ENCODE measurements at regions not wholly inside any gene's neighbourhood (a gene's known extent, or its start where the extent isn't known, plus 50 kb on each side); places are given as distances from the start of the nearest gene placed in this dataset.
A peak's percentile ranks its signal among the peaks of the same experiment; 100 is the strongest.

DNA sequence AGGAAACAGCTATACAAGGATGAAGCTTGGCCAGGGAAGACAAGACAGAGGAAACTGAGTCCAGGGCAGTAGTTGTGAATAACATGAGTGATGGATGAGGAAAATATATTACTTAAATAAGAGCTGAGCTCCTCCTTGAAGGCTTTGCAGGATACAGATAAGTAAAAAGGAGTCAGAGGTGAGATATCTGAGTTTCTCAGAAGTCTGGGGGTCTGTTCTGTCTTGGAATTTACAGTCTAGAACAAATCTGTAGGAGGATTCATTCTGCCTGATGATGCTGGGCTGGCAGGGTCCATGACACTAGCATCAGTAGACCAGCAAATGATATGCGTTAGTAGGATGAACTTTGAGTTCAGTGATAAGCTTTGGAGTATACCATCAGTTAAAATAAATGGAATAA is 266.1 kb upstream of the POGK start:
- Histone ChIP-seq H3K4me3 (ENCODE audit: low read depth, low read length) (no peak overlapping the region), H2BK12ac (ENCODE audit: low read length) (no peak overlapping the region), H2BK120ac (ENCODE audit: insufficient read depth, low read length, poor library complexity) (no peak overlapping the region), H3K18ac (ENCODE audit: low read length) (no peak overlapping the region), H2AFZ (ENCODE audit: insufficient read depth, low read length, poor library complexity) (no peak overlapping the region), H2BK5ac (ENCODE audit: low read depth, low read length, poor library complexity) (no peak overlapping the region), H3K14ac (ENCODE audit: low read length) (no peak overlapping the region), H3K27ac (ENCODE audit: low read depth, low read length) (no peak overlapping the region), H4K8ac (ENCODE audit: low read depth, low read length) (no peak overlapping the region), H3K23ac (ENCODE audit: low read length) (no peak overlapping the region), H3K9me3 (ENCODE audit: insufficient read depth, low read depth, low read length) (peaks cover 2% of the 10 kb centered on the region), H3K36me3 (ENCODE audit: control insufficient read depth in 1 of 2, insufficient read depth in 2 of 2, low read length in 2 of 2) (no peaks in the 10 kb centered on the region), H3K79me2 (ENCODE audit: control insufficient read depth, insufficient read depth, low read length, poor library complexity) (no peaks in the 10 kb centered on the region), H3K4me1 (ENCODE audit: control insufficient read depth in 1 of 2, insufficient read depth in 2 of 2, low read length in 2 of 2) (no peaks in the 10 kb centered on the region), H4K12ac (ENCODE audit: low read depth, low read length) (no peak overlapping the region), H3K27me3 (ENCODE audit: insufficient read depth, low read length) (no peaks in the 10 kb centered on the region), H3K9ac (ENCODE audit: low read length) (no peak overlapping the region), H3K79me1 (ENCODE audit: low read length) (no peaks in the 10 kb centered on the region), H3K4me2 (ENCODE audit: low read length) (no peak overlapping the region), H4K91ac (ENCODE audit: low read depth, low read length) (no peak overlapping the region), H3K4ac (ENCODE audit: low read depth, low read length) (no peak overlapping the region), H2AK5ac (ENCODE audit: low read length) (no peak overlapping the region)
- DNase-seq: no peak
- WGBS (ENCODE audit: extremely low coverage, insufficient coverage, insufficient read length): no CpG with 5 or more reads among the region's 1 CpG

DNA sequence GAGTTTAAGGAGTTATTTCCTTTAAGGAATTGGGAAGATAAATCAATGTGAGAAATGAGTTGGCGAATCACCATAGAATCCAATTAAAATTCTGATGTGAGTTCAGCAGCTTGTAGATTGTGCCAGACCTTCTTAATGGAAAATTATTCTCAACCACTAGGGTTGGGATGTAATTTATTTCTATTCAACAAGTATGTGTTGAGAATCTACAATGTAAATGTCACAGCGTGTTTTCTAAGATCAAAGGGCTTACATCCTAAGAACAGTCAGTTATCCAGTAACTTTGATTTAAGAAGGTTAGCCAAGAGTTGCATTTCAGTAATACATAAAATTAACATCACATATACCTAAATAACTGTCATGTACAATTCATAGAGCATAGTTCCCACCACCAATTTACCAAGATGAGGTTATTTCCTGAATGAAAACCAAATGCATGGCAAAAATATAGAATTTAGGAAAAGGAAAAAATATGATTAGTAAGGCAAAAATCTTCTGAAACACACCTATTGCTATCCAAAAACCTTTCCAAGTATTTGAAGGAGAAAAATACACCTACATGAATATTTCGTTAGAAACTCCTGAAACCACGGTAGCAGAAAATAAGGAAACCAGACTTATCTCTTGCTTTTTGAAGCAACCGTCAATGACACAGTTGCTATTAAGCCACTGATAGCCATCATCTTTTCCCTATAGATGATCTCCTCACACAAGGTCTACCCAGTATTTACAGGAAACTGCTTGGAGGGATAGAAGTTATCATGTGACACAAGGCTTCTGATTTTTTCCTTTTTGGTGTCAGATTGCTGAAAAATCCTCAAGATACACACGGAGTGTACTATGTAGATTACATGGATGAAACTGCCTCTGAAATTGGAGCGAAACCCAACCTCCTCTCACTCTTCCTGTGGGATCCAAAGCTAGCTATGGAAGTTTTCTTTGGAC is 259.4 kb upstream of the POGK start:
- H3K36me3 ChIP-seq (ENCODE audit: control insufficient read depth in 1 of 2, insufficient read depth in 2 of 2, low read length in 2 of 2): no peaks in the 10 kb centered on the region
- H3K4me1 ChIP-seq (ENCODE audit: control insufficient read depth in 1 of 2, insufficient read depth in 2 of 2, low read length in 2 of 2): no peaks in the 10 kb centered on the region
- H4K12ac ChIP-seq (ENCODE audit: low read depth, low read length): no peak overlapping the region
- no peaks in the 10 kb centered on the region for H3K27me3 ChIP-seq (ENCODE audit: insufficient read depth, low read length)
- no peak for DNase-seq
- H2BK12ac ChIP-seq (ENCODE audit: low read length): no peak overlapping the region
- H2AFZ ChIP-seq (ENCODE audit: insufficient read depth, low read length, poor library complexity): no peak overlapping the region
- no CpG with 5 or more reads among the region's 7 CpGs for WGBS (ENCODE audit: extremely low coverage, insufficient coverage, insufficient read length)
- no peak overlapping the region for H2BK120ac ChIP-seq (ENCODE audit: insufficient read depth, low read length, poor library complexity)
- no peak overlapping the region for H4K91ac ChIP-seq (ENCODE audit: low read depth, low read length)
- no peak overlapping the region for H3K27ac ChIP-seq (ENCODE audit: low read depth, low read length)
- no peak overlapping the region for H3K4me2 ChIP-seq (ENCODE audit: low read length)
- no peak overlapping the region for H3K4me3 ChIP-seq (ENCODE audit: low read depth, low read length)
- H4K8ac ChIP-seq (ENCODE audit: low read depth, low read length): no peak overlapping the region
- H3K23ac ChIP-seq (ENCODE audit: low read length): no peak overlapping the region
- H3K79me2 ChIP-seq (ENCODE audit: control insufficient read depth, insufficient read depth, low read length, poor library complexity): no peaks in the 10 kb centered on the region
- H2BK5ac ChIP-seq (ENCODE audit: low read depth, low read length, poor library complexity): no peak overlapping the region
- no peak overlapping the region for H3K14ac ChIP-seq (ENCODE audit: low read length)
- H3K18ac ChIP-seq (ENCODE audit: low read length): no peak overlapping the region
- H3K9ac ChIP-seq (ENCODE audit: low read length): no peak overlapping the region
- H2AK5ac ChIP-seq (ENCODE audit: low read length): no peak overlapping the region
- no peak overlapping the region for H3K4ac ChIP-seq (ENCODE audit: low read depth, low read length)
- no peaks in the 10 kb centered on the region for H3K9me3 ChIP-seq (ENCODE audit: insufficient read depth, low read depth, low read length)
- H3K79me1 ChIP-seq (ENCODE audit: low read length): no peaks in the 10 kb centered on the region

DNA sequence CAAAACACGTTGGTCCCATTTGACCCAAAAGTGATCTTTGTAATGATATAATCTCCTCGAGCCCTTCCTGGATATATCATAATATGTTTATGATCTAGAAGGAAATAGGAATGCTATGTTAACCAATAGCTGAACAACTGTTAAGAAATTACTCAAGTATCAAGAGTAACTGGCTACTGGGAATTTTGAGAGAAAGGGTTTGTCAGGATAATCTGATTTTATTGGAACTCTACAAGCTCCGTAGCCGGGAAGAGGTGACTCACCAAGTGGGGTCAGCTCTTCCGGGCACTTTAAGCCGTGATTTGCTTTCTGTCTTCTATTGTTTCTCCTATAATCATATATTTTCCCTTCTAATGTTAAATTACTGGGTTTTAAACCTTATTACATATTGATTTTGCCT is 250.5 kb upstream of the POGK start:
- Histone ChIP-seq H3K23ac (ENCODE audit: low read length) (no peak overlapping the region), H3K79me1 (ENCODE audit: low read length) (no peaks in the 10 kb centered on the region), H3K4me1 (ENCODE audit: control insufficient read depth in 1 of 2, insufficient read depth in 2 of 2, low read length in 2 of 2) (no peaks in the 10 kb centered on the region), H2BK5ac (ENCODE audit: low read depth, low read length, poor library complexity) (no peak overlapping the region), H3K27me3 (ENCODE audit: insufficient read depth, low read length) (no peaks in the 10 kb centered on the region), H3K27ac (ENCODE audit: low read depth, low read length) (no peak overlapping the region), H3K36me3 (ENCODE audit: control insufficient read depth in 1 of 2, insufficient read depth in 2 of 2, low read length in 2 of 2) (no peaks in the 10 kb centered on the region), H2BK12ac (ENCODE audit: low read length) (no peak overlapping the region), H3K9ac (ENCODE audit: low read length) (no peak overlapping the region), H3K4ac (ENCODE audit: low read depth, low read length) (no peak overlapping the region), H4K91ac (ENCODE audit: low read depth, low read length) (no peak overlapping the region), H3K4me3 (ENCODE audit: low read depth, low read length) (no peak overlapping the region), H2AK5ac (ENCODE audit: low read length) (no peak overlapping the region), H3K18ac (ENCODE audit: low read length) (no peak overlapping the region), H2AFZ (ENCODE audit: insufficient read depth, low read length, poor library complexity) (no peak overlapping the region), H3K4me2 (ENCODE audit: low read length) (no peak overlapping the region), H3K79me2 (ENCODE audit: control insufficient read depth, insufficient read depth, low read length, poor library complexity) (no peaks in the 10 kb centered on the region), H4K8ac (ENCODE audit: low read depth, low read length) (no peak overlapping the region), H3K14ac (ENCODE audit: low read length) (no peak overlapping the region), H4K12ac (ENCODE audit: low read depth, low read length) (no peak overlapping the region), H2BK120ac (ENCODE audit: insufficient read depth, low read length, poor library complexity) (no peak overlapping the region), H3K9me3 (ENCODE audit: insufficient read depth, low read depth, low read length) (no peaks in the 10 kb centered on the region)
- DNase-seq: no peak
- WGBS (ENCODE audit: extremely low coverage, insufficient coverage, insufficient read length): no CpG with 5 or more reads among the region's 6 CpGs

DNA sequence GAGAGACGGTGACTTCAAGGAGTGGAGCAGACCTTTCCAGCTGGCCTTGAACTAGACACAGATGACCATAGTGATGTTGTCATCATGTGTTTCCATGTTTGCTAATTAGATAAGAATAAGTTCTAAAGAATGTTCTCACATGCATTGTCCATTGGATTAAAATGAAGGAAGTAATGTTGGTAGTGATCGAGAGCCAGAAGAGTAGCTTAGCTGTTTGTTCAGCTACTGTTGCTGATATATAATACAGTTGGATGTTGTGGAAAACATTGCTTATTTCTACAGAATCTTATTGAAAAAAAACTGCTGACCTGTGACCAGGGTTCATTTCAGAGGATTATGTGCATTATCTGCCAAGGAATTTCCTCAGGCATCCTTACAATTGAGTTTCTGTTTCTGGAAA is 249.1 kb upstream of the POGK start:
- Histone ChIP-seq H3K23ac (ENCODE audit: low read length) (no peak overlapping the region), H3K14ac (ENCODE audit: low read length) (no peak overlapping the region), H3K36me3 (ENCODE audit: control insufficient read depth in 1 of 2, insufficient read depth in 2 of 2, low read length in 2 of 2) (no peaks in the 10 kb centered on the region), H3K27me3 (ENCODE audit: insufficient read depth, low read length) (no peaks in the 10 kb centered on the region), H3K4me2 (ENCODE audit: low read length) (no peak overlapping the region), H4K91ac (ENCODE audit: low read depth, low read length) (no peak overlapping the region), H4K8ac (ENCODE audit: low read depth, low read length) (no peak overlapping the region), H3K79me1 (ENCODE audit: low read length) (no peaks in the 10 kb centered on the region), H4K12ac (ENCODE audit: low read depth, low read length) (no peak overlapping the region), H3K79me2 (ENCODE audit: control insufficient read depth, insufficient read depth, low read length, poor library complexity) (no peaks in the 10 kb centered on the region), H3K4me3 (ENCODE audit: low read depth, low read length) (no peak overlapping the region), H3K4ac (ENCODE audit: low read depth, low read length) (no peak overlapping the region), H2BK120ac (ENCODE audit: insufficient read depth, low read length, poor library complexity) (no peak overlapping the region), H2AFZ (ENCODE audit: insufficient read depth, low read length, poor library complexity) (no peak overlapping the region), H3K27ac (ENCODE audit: low read depth, low read length) (no peak overlapping the region), H3K9ac (ENCODE audit: low read length) (no peak overlapping the region), H2AK5ac (ENCODE audit: low read length) (no peak overlapping the region), H3K18ac (ENCODE audit: low read length) (no peak overlapping the region), H3K9me3 (ENCODE audit: insufficient read depth, low read depth, low read length) (no peaks in the 10 kb centered on the region), H2BK5ac (ENCODE audit: low read depth, low read length, poor library complexity) (no peak overlapping the region), H3K4me1 (ENCODE audit: control insufficient read depth in 1 of 2, insufficient read depth in 2 of 2, low read length in 2 of 2) (no peaks in the 10 kb centered on the region), H2BK12ac (ENCODE audit: low read length) (no peak overlapping the region)
- no CpG with 5 or more reads among the region's 2 CpGs for WGBS (ENCODE audit: extremely low coverage, insufficient coverage, insufficient read length)
- peak in 1 of 2 donors; percentile 36 for DNase-seq

Data from trophoblast cell (in vitro differentiated cells and primary cell).